ENCODE measurements at regions not wholly inside any gene's neighbourhood (a gene's known extent, or its start where the extent isn't known, plus 50 kb on each side); places are given as distances from the start of the nearest gene placed in this dataset.
"Not testable (repeated sequence)": the region's sequence is repeated elsewhere in the genome, so short reads cannot be mapped to it uniquely, and the experiment has no call there.

DNA sequence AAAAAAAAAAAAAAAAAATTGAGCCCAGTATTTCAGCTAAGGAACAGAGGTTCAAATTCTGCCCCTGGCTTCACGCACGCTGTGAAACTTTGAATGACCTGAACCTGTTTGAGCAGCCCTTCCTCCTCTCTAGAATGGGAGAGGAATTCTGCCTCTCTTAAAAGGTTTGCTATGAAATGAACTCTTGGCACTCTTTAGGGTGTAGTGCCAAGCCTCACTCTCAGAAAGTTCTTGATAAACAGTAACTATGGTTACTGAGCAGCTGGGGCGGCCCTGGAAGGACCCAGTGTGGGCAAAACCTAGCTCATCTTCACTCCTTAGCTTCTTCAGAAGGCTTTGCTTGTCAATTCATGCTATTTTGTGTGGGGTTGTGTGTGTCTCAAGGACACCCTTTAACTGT lies 73.7 kb downstream of the GEMIN8 start:
- peak; percentile 59 for ATAC-seq
- TF ChIP-seq, protein P1, sequence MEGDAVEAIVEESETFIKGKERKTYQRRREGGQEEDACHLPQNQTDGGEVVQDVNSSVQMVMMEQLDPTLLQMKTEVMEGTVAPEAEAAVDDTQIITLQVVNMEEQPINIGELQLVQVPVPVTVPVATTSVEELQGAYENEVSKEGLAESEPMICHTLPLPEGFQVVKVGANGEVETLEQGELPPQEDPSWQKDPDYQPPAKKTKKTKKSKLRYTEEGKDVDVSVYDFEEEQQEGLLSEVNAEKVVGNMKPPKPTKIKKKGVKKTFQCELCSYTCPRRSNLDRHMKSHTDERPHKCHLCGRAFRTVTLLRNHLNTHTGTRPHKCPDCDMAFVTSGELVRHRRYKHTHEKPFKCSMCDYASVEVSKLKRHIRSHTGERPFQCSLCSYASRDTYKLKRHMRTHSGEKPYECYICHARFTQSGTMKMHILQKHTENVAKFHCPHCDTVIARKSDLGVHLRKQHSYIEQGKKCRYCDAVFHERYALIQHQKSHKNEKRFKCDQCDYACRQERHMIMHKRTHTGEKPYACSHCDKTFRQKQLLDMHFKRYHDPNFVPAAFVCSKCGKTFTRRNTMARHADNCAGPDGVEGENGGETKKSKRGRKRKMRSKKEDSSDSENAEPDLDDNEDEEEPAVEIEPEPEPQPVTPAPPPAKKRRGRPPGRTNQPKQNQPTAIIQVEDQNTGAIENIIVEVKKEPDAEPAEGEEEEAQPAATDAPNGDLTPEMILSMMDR (IDR thresholded peaks at IDR 0.05): no peak
- no peak for DNase-seq
- no peaks in the 10 kb centered on the region for H3K36me3 ChIP-seq
- no peaks in the 10 kb centered on the region for H3K9me3 ChIP-seq
- H3K4me1 ChIP-seq: no peaks in the 10 kb centered on the region
- H3K27ac ChIP-seq: no peak overlapping the region
- no peak overlapping the region for H3K4me3 ChIP-seq
- intact Hi-C loops (cut with DNase I): no loop called here
- H3K27me3 ChIP-seq: no peaks in the 10 kb centered on the region

DNA sequence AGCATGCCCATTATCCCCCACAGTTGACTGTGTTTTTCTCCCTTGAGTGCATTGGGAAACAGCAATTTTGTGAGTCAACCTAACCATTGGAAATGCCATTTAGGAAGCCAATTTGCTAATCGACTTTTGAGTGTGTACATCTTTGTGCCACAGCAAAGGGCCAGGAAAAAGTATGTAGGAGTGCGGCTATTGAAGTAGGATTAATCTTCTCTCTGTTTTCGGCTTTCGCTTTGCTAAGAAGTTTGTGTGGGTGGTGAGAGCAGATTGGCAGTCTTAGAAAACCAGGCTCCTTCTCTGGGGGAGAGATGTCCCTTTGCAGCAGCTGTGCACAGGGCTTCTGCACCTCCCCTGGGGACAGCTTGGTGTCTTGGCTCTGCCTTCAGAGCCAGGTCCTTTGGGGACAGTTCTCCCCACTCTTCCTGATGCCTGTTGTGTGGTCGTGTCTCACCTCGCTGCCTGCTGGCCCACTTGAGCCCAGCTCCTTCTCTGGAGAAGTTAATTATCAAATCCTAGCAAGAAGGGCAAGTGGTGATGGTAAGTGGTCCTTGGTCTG lies 74.5 kb downstream of the GEMIN8 start:
- Histone ChIP-seq H3K27ac (no peak overlapping the region), H3K36me3 (no peaks in the 10 kb centered on the region), H3K9me3 (no peaks in the 10 kb centered on the region), H3K27me3 (no peaks in the 10 kb centered on the region), H3K4me3 (no peak overlapping the region), H3K4me1 (no peaks in the 10 kb centered on the region)
- TF ChIP-seq, protein P1 (IDR thresholded peaks at IDR 0.05): no peak
- ATAC-seq: no peak
- DNase-seq: no peak
- intact Hi-C loops (cut with DNase I): no loop called here

- Histone ChIP-seq H3K9me3 (no peaks in the 10 kb centered on the region), H3K27me3 (no peaks in the 10 kb centered on the region), H3K4me3 (no peak overlapping the region), H3K36me3 (no peaks in the 10 kb centered on the region), H3K4me1 (no peaks in the 10 kb centered on the region), H3K27ac (no peak overlapping the region)
- intact Hi-C loops (cut with DNase I): no loop called here
- DNase-seq (no peak), ATAC-seq (no peak)
- TF ChIP-seq, protein P1 (IDR thresholded peaks at IDR 0.05): no peak
Measured at GRCh38 chrX:13952581-13952980, 77.1 kb downstream of the GEMIN8 start.

- ATAC-seq; H3K9me3 ChIP-seq; H3K4me3 ChIP-seq; H3K27me3 ChIP-seq; H3K4me1 ChIP-seq; intact Hi-C loops (cut with DNase I); H3K36me3 ChIP-seq; H3K27ac ChIP-seq; DNase-seq: not testable (repeated sequence)
Measured at GRCh38 chrX:13946223-13946622, 83.5 kb downstream of the GEMIN8 start.

DNA sequence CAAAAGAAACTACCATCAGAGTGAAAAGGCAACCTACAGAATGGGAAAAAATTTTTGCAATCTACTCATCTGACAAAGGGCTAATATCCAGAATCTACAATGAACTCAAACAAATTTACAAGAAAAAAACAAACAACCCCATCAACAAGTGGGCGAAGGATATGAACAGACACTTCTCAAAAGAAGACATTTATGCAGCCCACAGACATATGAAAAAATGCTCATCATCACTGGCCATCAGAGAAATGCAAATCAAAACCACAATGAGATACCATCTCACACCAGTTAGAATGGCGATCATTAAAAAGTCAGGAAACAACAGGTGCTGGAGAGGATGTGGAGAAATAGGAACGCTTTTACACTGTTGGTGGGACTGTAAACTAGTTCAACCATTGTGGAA lies 83.9 kb downstream of the GEMIN8 start:
- DNase-seq; H3K4me1 ChIP-seq; ATAC-seq; intact Hi-C loops (cut with DNase I); H3K36me3 ChIP-seq; H3K4me3 ChIP-seq; H3K9me3 ChIP-seq; H3K27ac ChIP-seq; H3K27me3 ChIP-seq: not testable (repeated sequence)

DNA sequence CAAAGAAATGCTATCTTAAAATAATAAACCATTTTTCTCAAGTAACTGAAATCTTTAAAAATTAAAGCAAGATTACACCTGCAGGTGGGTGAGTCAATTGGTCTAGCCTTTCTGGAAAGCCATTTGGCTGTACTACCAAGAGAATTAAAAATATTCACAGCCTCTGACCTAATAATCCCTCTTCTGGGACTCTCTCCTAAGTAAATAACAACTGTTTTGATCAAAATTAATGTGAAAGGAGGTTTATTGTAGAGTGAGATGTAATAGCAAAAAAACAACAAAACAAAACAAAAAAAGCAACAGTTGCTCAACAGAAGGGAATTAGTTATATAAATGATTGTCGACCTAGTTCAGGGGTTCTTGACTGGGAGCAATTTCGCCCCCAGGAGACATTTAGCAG lies 89.0 kb downstream of the GEMIN8 start:
- TF ChIP-seq, protein P1 (IDR thresholded peaks at IDR 0.05): no peak
- ATAC-seq: no peak
- H3K27ac ChIP-seq: no peak overlapping the region
- no peak overlapping the region for H3K4me3 ChIP-seq
- H3K27me3 ChIP-seq: no peaks in the 10 kb centered on the region
- DNase-seq: no peak
- intact Hi-C loops (cut with DNase I): no loop called here
- H3K9me3 ChIP-seq: no peaks in the 10 kb centered on the region
- H3K4me1 ChIP-seq: no peaks in the 10 kb centered on the region
- H3K36me3 ChIP-seq: no peaks in the 10 kb centered on the region

Data from upper lobe of right lung (tissue), 1 donor.